ENCODE measurements at regions not wholly inside any gene's neighbourhood (a gene's known extent, or its start where the extent isn't known, plus 50 kb on each side); places are given as distances from the start of the nearest gene placed in this dataset.

DNA sequence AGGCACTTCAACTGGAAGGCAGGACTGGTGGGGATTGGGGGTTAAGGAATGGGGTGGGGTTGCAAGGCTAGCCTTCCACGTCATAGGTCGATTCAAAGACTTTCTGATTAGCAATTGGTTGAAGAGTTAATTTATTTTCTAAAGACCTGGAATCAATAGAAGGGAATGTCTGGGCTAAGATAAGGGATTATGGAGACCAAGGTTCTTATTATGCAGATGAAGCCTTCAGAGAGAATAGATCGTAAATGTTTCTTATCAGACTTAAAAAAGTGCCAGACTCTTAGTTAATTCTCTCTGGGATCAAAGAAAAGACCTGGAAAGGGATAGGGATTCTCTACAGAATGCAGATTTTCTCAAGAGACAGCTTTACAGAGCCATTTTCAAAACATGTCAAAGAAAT lies 368.0 kb upstream of the DLGAP1 start:
- Histone ChIP-seq H3K14ac (ENCODE audit: low read length) (no peak overlapping the region), H3K27me3 (ENCODE audit: control insufficient read depth in 3 of 3, insufficient read depth in 3 of 3, low read depth in 1 of 3, low read length in 3 of 3) (no peaks in the 10 kb centered on the region), H4K91ac (ENCODE audit: low read depth, low read length, poor library complexity) (no peak overlapping the region), H3K79me1 (ENCODE audit: low read depth, low read length) (no peaks in the 10 kb centered on the region), H2AK5ac (ENCODE audit: low read depth, low read length) (no peak overlapping the region), H2AFZ (ENCODE audit: low read length) (no peak overlapping the region), H3K23ac (ENCODE audit: low read depth, low read length, poor library complexity) (no peak overlapping the region), H3K36me3 (replicated peaks in 1 of 2; ENCODE audit: control insufficient read depth in 2 of 2, insufficient read depth in 2 of 2, low read length in 2 of 2) (no peaks in the 10 kb centered on the region), H3K9ac (ENCODE audit: low read depth, low read length, poor library complexity) (no peak overlapping the region), H3K18ac (ENCODE audit: low read length) (no peak overlapping the region), H3K9me3 (replicated peaks in 1 of 2; ENCODE audit: control insufficient read depth in 2 of 2, insufficient read depth in 1 of 2, low read depth in 1 of 2, low read length in 2 of 2) (no peaks in the 10 kb centered on the region), H3K27ac (replicated peaks; ENCODE audit: low read length) (no peak overlapping the region), H3K4ac (ENCODE audit: low read length) (no peak overlapping the region), H3K4me2 (ENCODE audit: insufficient read depth, low read length, poor library complexity, severe bottlenecking) (no peak overlapping the region), H3K4me1 (ENCODE audit: control insufficient read depth in 2 of 2, insufficient read depth in 1 of 2, low read depth in 1 of 2, low read length in 2 of 2) (no peaks in the 10 kb centered on the region), H2BK15ac (ENCODE audit: low read length) (no peak overlapping the region), H3K4me3 (ENCODE audit: low read length in 2 of 2) (no peak overlapping the region), H2BK5ac (ENCODE audit: low read length) (no peak overlapping the region), H2BK120ac (ENCODE audit: low read depth, low read length) (no peak overlapping the region), H4K8ac (ENCODE audit: low read depth, low read length) (no peak overlapping the region), H2BK12ac (ENCODE audit: low read length) (no peak overlapping the region)
- no peak for DNase-seq (ENCODE audit: low spot score)
- WGBS, 2 donors (ENCODE audit: extremely low coverage in 2 of 2, insufficient read length in 2 of 2, insufficient replicate concordance in 1 of 2) = no CpG with 5 or more reads among the region's 3 CpGs

DNA sequence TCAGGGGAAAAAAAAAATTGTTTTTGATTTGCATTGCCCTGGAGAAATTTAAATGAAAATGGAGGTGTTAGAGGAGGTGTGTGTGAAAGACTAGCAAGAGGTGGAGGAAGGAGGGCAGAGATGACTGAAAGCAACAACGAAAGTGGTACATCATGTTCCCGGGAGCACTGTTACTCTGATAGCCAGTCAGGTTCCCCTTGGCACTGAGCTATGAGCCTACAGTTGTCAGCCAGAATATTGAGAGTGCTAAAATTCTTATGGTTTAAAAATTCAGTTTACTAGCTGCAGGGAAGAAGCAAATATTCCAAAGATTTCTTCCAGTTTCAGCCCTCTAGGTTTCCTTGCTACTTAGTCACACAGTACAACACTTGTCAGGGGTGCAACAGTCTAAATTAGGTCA lies 366.7 kb upstream of the DLGAP1 start:
- Histone ChIP-seq H3K4me1 (ENCODE audit: control insufficient read depth in 2 of 2, insufficient read depth in 1 of 2, low read depth in 1 of 2, low read length in 2 of 2) (no peaks in the 10 kb centered on the region), H3K4me3 (ENCODE audit: low read length in 2 of 2) (no peak overlapping the region), H2BK12ac (ENCODE audit: low read length) (no peak overlapping the region), H3K27me3 (ENCODE audit: control insufficient read depth in 3 of 3, insufficient read depth in 3 of 3, low read depth in 1 of 3, low read length in 3 of 3) (no peaks in the 10 kb centered on the region), H2AK5ac (ENCODE audit: low read depth, low read length) (no peak overlapping the region), H3K9me3 (replicated peaks in 1 of 2; ENCODE audit: control insufficient read depth in 2 of 2, insufficient read depth in 1 of 2, low read depth in 1 of 2, low read length in 2 of 2) (no peaks in the 10 kb centered on the region), H2BK15ac (ENCODE audit: low read length) (no peak overlapping the region), H3K18ac (ENCODE audit: low read length) (no peak overlapping the region), H3K23ac (ENCODE audit: low read depth, low read length, poor library complexity) (no peak overlapping the region), H4K91ac (ENCODE audit: low read depth, low read length, poor library complexity) (no peak overlapping the region), H3K4ac (ENCODE audit: low read length) (no peak overlapping the region), H2BK120ac (ENCODE audit: low read depth, low read length) (no peak overlapping the region), H2BK5ac (ENCODE audit: low read length) (no peak overlapping the region), H3K79me1 (ENCODE audit: low read depth, low read length) (no peaks in the 10 kb centered on the region), H3K9ac (ENCODE audit: low read depth, low read length, poor library complexity) (no peak overlapping the region), H3K36me3 (replicated peaks in 1 of 2; ENCODE audit: control insufficient read depth in 2 of 2, insufficient read depth in 2 of 2, low read length in 2 of 2) (no peaks in the 10 kb centered on the region), H3K14ac (ENCODE audit: low read length) (no peak overlapping the region), H3K27ac (replicated peaks; ENCODE audit: low read length) (no peak overlapping the region), H4K8ac (ENCODE audit: low read depth, low read length) (no peak overlapping the region), H3K4me2 (ENCODE audit: insufficient read depth, low read length, poor library complexity, severe bottlenecking) (no peak overlapping the region), H2AFZ (ENCODE audit: low read length) (no peak overlapping the region)
- DNase-seq (ENCODE audit: low spot score) = no peak
- WGBS, 2 donors (ENCODE audit: extremely low coverage in 2 of 2, insufficient read length in 2 of 2, insufficient replicate concordance in 1 of 2) = no CpG with 5 or more reads among the region's 2 CpGs

DNA sequence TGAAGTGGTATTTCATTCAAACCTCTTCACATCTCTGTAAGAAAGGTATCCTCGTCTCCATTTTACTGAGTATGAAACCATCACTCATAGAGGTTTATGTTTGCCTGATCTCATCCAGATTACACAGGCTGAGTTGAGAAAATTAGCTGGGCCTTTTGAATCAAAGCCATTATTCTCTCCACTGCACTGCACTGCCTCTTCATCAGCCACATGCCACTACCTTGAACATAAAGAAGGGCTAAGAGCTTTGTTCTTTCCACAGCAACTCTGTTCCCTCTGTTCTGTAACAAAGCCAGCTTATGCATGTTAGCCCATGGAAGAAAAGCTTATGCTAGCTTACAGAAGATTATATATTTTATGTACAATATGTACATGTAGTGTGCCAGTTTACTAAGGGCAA lies 362.6 kb upstream of the DLGAP1 start:
- H3K36me3 ChIP-seq (replicated peaks in 1 of 2; ENCODE audit: control insufficient read depth in 2 of 2, insufficient read depth in 2 of 2, low read length in 2 of 2) = no peaks in the 10 kb centered on the region
- H2BK15ac ChIP-seq (ENCODE audit: low read length) = no peak overlapping the region
- no peak overlapping the region for H3K4me3 ChIP-seq (ENCODE audit: low read length in 2 of 2)
- no peaks in the 10 kb centered on the region for H3K4me1 ChIP-seq (ENCODE audit: control insufficient read depth in 2 of 2, insufficient read depth in 1 of 2, low read depth in 1 of 2, low read length in 2 of 2)
- H2BK12ac ChIP-seq (ENCODE audit: low read length) = no peak overlapping the region
- H3K4me2 ChIP-seq (ENCODE audit: insufficient read depth, low read length, poor library complexity, severe bottlenecking) = no peak overlapping the region
- no CpG with 5 or more reads among the region's 1 CpG for whole genome bisulfite sequencing, 2 donors (ENCODE audit: extremely low coverage in 2 of 2, insufficient read length in 2 of 2, insufficient replicate concordance in 1 of 2)
- no peaks in the 10 kb centered on the region for H3K27me3 ChIP-seq (ENCODE audit: control insufficient read depth in 3 of 3, insufficient read depth in 3 of 3, low read depth in 1 of 3, low read length in 3 of 3)
- H3K18ac ChIP-seq (ENCODE audit: low read length) = no peak overlapping the region
- DNase-seq (ENCODE audit: low spot score) = no peak
- no peak overlapping the region for H2BK5ac ChIP-seq (ENCODE audit: low read length)
- H3K9me3 ChIP-seq (replicated peaks in 1 of 2; ENCODE audit: control insufficient read depth in 2 of 2, insufficient read depth in 1 of 2, low read depth in 1 of 2, low read length in 2 of 2) = no peaks in the 10 kb centered on the region
- no peak overlapping the region for H3K4ac ChIP-seq (ENCODE audit: low read length)
- no peaks in the 10 kb centered on the region for H3K79me1 ChIP-seq (ENCODE audit: low read depth, low read length)
- H3K14ac ChIP-seq (ENCODE audit: low read length) = no peak overlapping the region
- no peak overlapping the region for H4K91ac ChIP-seq (ENCODE audit: low read depth, low read length, poor library complexity)
- no peak overlapping the region for H3K23ac ChIP-seq (ENCODE audit: low read depth, low read length, poor library complexity)
- H3K27ac ChIP-seq (replicated peaks; ENCODE audit: low read length) = no peak overlapping the region
- no peak overlapping the region for H4K8ac ChIP-seq (ENCODE audit: low read depth, low read length)
- H3K9ac ChIP-seq (ENCODE audit: low read depth, low read length, poor library complexity) = no peak overlapping the region
- no peak overlapping the region for H2AK5ac ChIP-seq (ENCODE audit: low read depth, low read length)
- H2AFZ ChIP-seq (ENCODE audit: low read length) = no peak overlapping the region
- no peak overlapping the region for H2BK120ac ChIP-seq (ENCODE audit: low read depth, low read length)

DNA sequence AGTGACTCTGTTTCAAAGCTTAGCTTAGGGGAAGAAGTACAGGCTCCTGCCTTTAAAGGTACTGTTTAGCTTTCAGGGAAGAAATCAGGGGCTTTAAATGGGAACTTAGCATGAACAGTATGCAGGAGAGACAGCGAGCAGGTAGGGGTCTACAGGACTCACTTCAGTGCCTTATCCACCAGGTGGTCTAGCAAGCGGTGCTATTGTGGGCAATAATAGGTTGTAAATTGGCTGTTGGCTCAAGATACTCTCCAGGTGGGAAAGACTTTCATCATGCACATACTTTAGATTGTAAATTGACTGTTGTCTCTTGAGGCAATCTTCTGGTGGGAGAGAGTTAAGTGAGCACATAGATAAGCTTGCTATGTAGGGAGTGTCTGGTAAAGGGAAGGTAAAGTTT lies 358.6 kb upstream of the DLGAP1 start:
- no peak overlapping the region for H3K18ac ChIP-seq (ENCODE audit: low read length)
- H3K14ac ChIP-seq (ENCODE audit: low read length) = no peak overlapping the region
- DNase-seq (ENCODE audit: low spot score) = no peak
- H4K91ac ChIP-seq (ENCODE audit: low read depth, low read length, poor library complexity) = no peak overlapping the region
- no peaks in the 10 kb centered on the region for H3K9me3 ChIP-seq (replicated peaks in 1 of 2; ENCODE audit: control insufficient read depth in 2 of 2, insufficient read depth in 1 of 2, low read depth in 1 of 2, low read length in 2 of 2)
- H3K79me1 ChIP-seq (ENCODE audit: low read depth, low read length) = no peaks in the 10 kb centered on the region
- no peak overlapping the region for H3K9ac ChIP-seq (ENCODE audit: low read depth, low read length, poor library complexity)
- no peak overlapping the region for H3K4me3 ChIP-seq (ENCODE audit: low read length in 2 of 2)
- H2BK12ac ChIP-seq (ENCODE audit: low read length) = no peak overlapping the region
- no peak overlapping the region for H2BK5ac ChIP-seq (ENCODE audit: low read length)
- no peak overlapping the region for H2AK5ac ChIP-seq (ENCODE audit: low read depth, low read length)
- H3K4me2 ChIP-seq (ENCODE audit: insufficient read depth, low read length, poor library complexity, severe bottlenecking) = no peak overlapping the region
- no peaks in the 10 kb centered on the region for H3K27me3 ChIP-seq (ENCODE audit: control insufficient read depth in 3 of 3, insufficient read depth in 3 of 3, low read depth in 1 of 3, low read length in 3 of 3)
- no peak overlapping the region for H3K27ac ChIP-seq (replicated peaks; ENCODE audit: low read length)
- H3K4me1 ChIP-seq (ENCODE audit: control insufficient read depth in 2 of 2, insufficient read depth in 1 of 2, low read depth in 1 of 2, low read length in 2 of 2) = peaks cover 0 to 3% of the 10 kb centered on the region in 2 donors
- H3K23ac ChIP-seq (ENCODE audit: low read depth, low read length, poor library complexity) = no peak overlapping the region
- no peak overlapping the region for H2BK15ac ChIP-seq (ENCODE audit: low read length)
- no peaks in the 10 kb centered on the region for H3K36me3 ChIP-seq (replicated peaks in 1 of 2; ENCODE audit: control insufficient read depth in 2 of 2, insufficient read depth in 2 of 2, low read length in 2 of 2)
- no peak overlapping the region for H4K8ac ChIP-seq (ENCODE audit: low read depth, low read length)
- H2AFZ ChIP-seq (ENCODE audit: low read length) = no peak overlapping the region
- no peak overlapping the region for H3K4ac ChIP-seq (ENCODE audit: low read length)
- WGBS, 2 donors (ENCODE audit: extremely low coverage in 2 of 2, insufficient read length in 2 of 2, insufficient replicate concordance in 1 of 2) = no CpG with 5 or more reads among the region's 2 CpGs
- H2BK120ac ChIP-seq (ENCODE audit: low read depth, low read length) = no peak overlapping the region

All from neuronal stem cell (in vitro differentiated cells).